ENCODE measurements at regions not wholly inside any gene's neighbourhood (a gene's known extent, or its start where the extent isn't known, plus 50 kb on each side); places are given as distances from the start of the nearest gene placed in this dataset.

DNA sequence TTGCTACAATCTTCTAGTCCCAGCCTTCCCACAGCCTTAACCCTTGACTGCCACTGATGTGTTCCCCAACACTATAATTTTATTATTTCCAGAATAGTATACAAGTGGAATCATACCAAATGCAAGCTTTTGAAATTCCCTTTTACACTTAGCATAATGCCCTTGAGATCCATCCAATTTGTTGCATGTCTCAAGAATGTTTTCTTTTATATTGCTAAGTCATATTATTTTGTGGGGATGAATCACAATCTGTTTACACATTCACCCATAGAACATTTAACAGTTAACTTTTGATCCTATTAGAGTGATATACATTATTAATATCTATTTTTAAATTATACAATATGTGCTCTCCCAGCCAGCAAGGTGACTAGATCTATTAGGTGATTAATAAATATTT lies 74.3 kb upstream of the KYNU start:
- TF ChIP-seq POLR2AphosphoS5 (IDR thresholded peaks at IDR 0.05) (no peak), POLR2A (IDR thresholded peaks at IDR 0.05) (no peak)
- TF ChIP-seq, protein P1, sequence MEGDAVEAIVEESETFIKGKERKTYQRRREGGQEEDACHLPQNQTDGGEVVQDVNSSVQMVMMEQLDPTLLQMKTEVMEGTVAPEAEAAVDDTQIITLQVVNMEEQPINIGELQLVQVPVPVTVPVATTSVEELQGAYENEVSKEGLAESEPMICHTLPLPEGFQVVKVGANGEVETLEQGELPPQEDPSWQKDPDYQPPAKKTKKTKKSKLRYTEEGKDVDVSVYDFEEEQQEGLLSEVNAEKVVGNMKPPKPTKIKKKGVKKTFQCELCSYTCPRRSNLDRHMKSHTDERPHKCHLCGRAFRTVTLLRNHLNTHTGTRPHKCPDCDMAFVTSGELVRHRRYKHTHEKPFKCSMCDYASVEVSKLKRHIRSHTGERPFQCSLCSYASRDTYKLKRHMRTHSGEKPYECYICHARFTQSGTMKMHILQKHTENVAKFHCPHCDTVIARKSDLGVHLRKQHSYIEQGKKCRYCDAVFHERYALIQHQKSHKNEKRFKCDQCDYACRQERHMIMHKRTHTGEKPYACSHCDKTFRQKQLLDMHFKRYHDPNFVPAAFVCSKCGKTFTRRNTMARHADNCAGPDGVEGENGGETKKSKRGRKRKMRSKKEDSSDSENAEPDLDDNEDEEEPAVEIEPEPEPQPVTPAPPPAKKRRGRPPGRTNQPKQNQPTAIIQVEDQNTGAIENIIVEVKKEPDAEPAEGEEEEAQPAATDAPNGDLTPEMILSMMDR (IDR thresholded peaks at IDR 0.05 in 8 of 11, conservative IDR thresholded peaks at IDR 0.05 in 3 of 11): no peak
